ENCODE measurements at regions not wholly inside any gene's neighbourhood (a gene's known extent, or its start where the extent isn't known, plus 50 kb on each side); places are given as distances from the start of the nearest gene placed in this dataset.
"Not testable (repeated sequence)": the region's sequence is repeated elsewhere in the genome, so short reads cannot be mapped to it uniquely, and the experiment has no call there.

GRCh38 chr6:8803181-8803760 lies 367.9 kb upstream of the SLC35B3 start:
- Mint-ChIP-seq H3K27me3 (no peaks in the 10 kb centered on the region), H3K4me3 (no peak overlapping the region), H3K9me3 (peaks cover 14% of the 10 kb centered on the region), H3K27ac (no peak overlapping the region), H3K4me1 (ENCODE audit: low read depth) (no peaks in the 10 kb centered on the region), H3K36me3 (no peaks in the 10 kb centered on the region)
- ChIA-PET POLR2A (no interaction called here), CTCF (no interaction called here)
- intact Hi-C loops (cut with micrococcal nuclease): no loop called here
- no peak for DNase-seq

- H3K27me3 Mint-ChIP-seq; DNase-seq; H3K27ac Mint-ChIP-seq; H3K4me3 Mint-ChIP-seq; CTCF ChIA-PET; POLR2A ChIA-PET; H3K36me3 Mint-ChIP-seq; intact Hi-C loops (cut with micrococcal nuclease); H3K4me1 Mint-ChIP-seq (ENCODE audit: low read depth): not testable (repeated sequence)
- peaks cover 14% of the 10 kb centered on the region for H3K9me3 Mint-ChIP-seq
Observed at GRCh38 chr6:8802397-8802796, 367.1 kb upstream of the SLC35B3 start.

GRCh38 chr6:8794420-8794819 lies 359.1 kb upstream of the SLC35B3 start:
- CTCF ChIA-PET: no interaction called here
- Mint-ChIP-seq H3K27me3 (no peaks in the 10 kb centered on the region), H3K9me3 (peaks cover 25% of the 10 kb centered on the region), H3K27ac (no peak overlapping the region), H3K36me3 (no peaks in the 10 kb centered on the region), H3K4me3 (no peak overlapping the region), H3K4me1 (ENCODE audit: low read depth) (no peaks in the 10 kb centered on the region)
- DNase-seq: no peak
- POLR2A ChIA-PET: no interaction called here
- intact Hi-C loops (cut with micrococcal nuclease): no loop called here

GRCh38 chr6:8789878-8790277 lies 354.5 kb upstream of the SLC35B3 start:
- Mint-ChIP-seq H3K27me3 (no peaks in the 10 kb centered on the region), H3K36me3 (no peaks in the 10 kb centered on the region), H3K9me3 (peaks cover 37% of the 10 kb centered on the region), H3K4me3 (no peak overlapping the region), H3K27ac (no peak overlapping the region), H3K4me1 (ENCODE audit: low read depth) (no peaks in the 10 kb centered on the region)
- intact Hi-C loops (cut with micrococcal nuclease): no loop called here
- no peak for DNase-seq
- CTCF ChIA-PET: no interaction called here
- POLR2A ChIA-PET: no interaction called here

- peaks cover 28% of the 10 kb centered on the region for H3K9me3 Mint-ChIP-seq
- CTCF ChIA-PET: no interaction called here
- H3K27ac Mint-ChIP-seq: no peak overlapping the region
Observed at GRCh38 chr6:8785223-8785622, 349.9 kb upstream of the SLC35B3 start.

GRCh38 chr6:8783191-8783590 lies 347.8 kb upstream of the SLC35B3 start:
- ChIA-PET CTCF (no interaction called here), POLR2A (no interaction called here)
- Mint-ChIP-seq H3K4me3 (no peak overlapping the region), H3K9me3 (peaks cover 16% of the 10 kb centered on the region), H3K27ac (no peak overlapping the region), H3K4me1 (ENCODE audit: low read depth) (no peaks in the 10 kb centered on the region), H3K36me3 (no peaks in the 10 kb centered on the region), H3K27me3 (no peaks in the 10 kb centered on the region)
- DNase-seq: no peak
- intact Hi-C loops (cut with micrococcal nuclease): no loop called here

More at GRCh38 chr6:8785223-8785622, 349.9 kb upstream of the SLC35B3 start:
- Mint-ChIP-seq H3K27me3 (no peaks in the 10 kb centered on the region), H3K4me3 (no peak overlapping the region), H3K36me3 (no peaks in the 10 kb centered on the region), H3K4me1 (ENCODE audit: low read depth) (no peaks in the 10 kb centered on the region)
- intact Hi-C loops (cut with micrococcal nuclease): no loop called here
- POLR2A ChIA-PET: no interaction called here
- DNase-seq: no peak

GRCh38 chr6:8780653-8781052 lies 345.3 kb upstream of the SLC35B3 start:
- Mint-ChIP-seq H3K4me1 (ENCODE audit: low read depth) (no peaks in the 10 kb centered on the region), H3K4me3 (no peak overlapping the region), H3K27me3 (no peaks in the 10 kb centered on the region), H3K27ac (no peak overlapping the region), H3K36me3 (no peaks in the 10 kb centered on the region), H3K9me3 (peaks cover 16% of the 10 kb centered on the region)
- ChIA-PET CTCF (no interaction called here), POLR2A (no interaction called here)
- intact Hi-C loops (cut with micrococcal nuclease): no loop called here
- no peak for DNase-seq

GRCh38 chr6:8764733-8765132 lies 329.4 kb upstream of the SLC35B3 start:
- no peak overlapping the region for H3K4me3 Mint-ChIP-seq
- intact Hi-C loops (cut with micrococcal nuclease): no loop called here
- H3K9me3 Mint-ChIP-seq: peaks cover 17% of the 10 kb centered on the region
- no peaks in the 10 kb centered on the region for H3K4me1 Mint-ChIP-seq (ENCODE audit: low read depth)
- ChIA-PET POLR2A (no interaction called here), CTCF (no interaction called here)
- H3K36me3 Mint-ChIP-seq: no peaks in the 10 kb centered on the region
- H3K27ac Mint-ChIP-seq: no peak overlapping the region
- H3K27me3 Mint-ChIP-seq: no peaks in the 10 kb centered on the region
- no peak for DNase-seq

GRCh38 chr6:8760951-8761350 lies 325.6 kb upstream of the SLC35B3 start:
- intact Hi-C loops (cut with micrococcal nuclease): no loop called here
- Mint-ChIP-seq H3K4me1 (ENCODE audit: low read depth) (no peaks in the 10 kb centered on the region), H3K4me3 (no peak overlapping the region), H3K36me3 (no peaks in the 10 kb centered on the region), H3K27ac (no peak overlapping the region), H3K9me3 (peaks cover 22% of the 10 kb centered on the region), H3K27me3 (no peaks in the 10 kb centered on the region)
- ChIA-PET POLR2A (no interaction called here), CTCF (no interaction called here)
- no peak for DNase-seq

- no peak overlapping the region for H3K27ac Mint-ChIP-seq
- DNase-seq: no peak
- ChIA-PET CTCF (no interaction called here), POLR2A (no interaction called here)
- H3K4me3 Mint-ChIP-seq: no peak overlapping the region
- H3K36me3 Mint-ChIP-seq: no peaks in the 10 kb centered on the region
- peaks cover 19% of the 10 kb centered on the region for H3K9me3 Mint-ChIP-seq
- intact Hi-C loops (cut with micrococcal nuclease): no loop called here
- H3K27me3 Mint-ChIP-seq: no peaks in the 10 kb centered on the region
- H3K4me1 Mint-ChIP-seq (ENCODE audit: low read depth): no peaks in the 10 kb centered on the region
Observed at GRCh38 chr6:8758412-8758811, 323.1 kb upstream of the SLC35B3 start.

GRCh38 chr6:8750627-8751026 lies 315.3 kb upstream of the SLC35B3 start:
- no peaks in the 10 kb centered on the region for H3K36me3 Mint-ChIP-seq

GRCh38 chr6:8749465-8749864 lies 314.1 kb upstream of the SLC35B3 start:
- Mint-ChIP-seq H3K4me3 (no peak overlapping the region), H3K27ac (no peak overlapping the region), H3K9me3 (peaks cover 17% of the 10 kb centered on the region), H3K4me1 (ENCODE audit: low read depth) (no peaks in the 10 kb centered on the region), H3K27me3 (no peaks in the 10 kb centered on the region), H3K36me3 (no peaks in the 10 kb centered on the region)
- DNase-seq: no peak
- ChIA-PET CTCF (no interaction called here), POLR2A (no interaction called here)
- intact Hi-C loops (cut with micrococcal nuclease): no loop called here

More at GRCh38 chr6:8750627-8751026, 315.3 kb upstream of the SLC35B3 start:
- no peaks in the 10 kb centered on the region for H3K27me3 Mint-ChIP-seq
- ChIA-PET POLR2A (no interaction called here), CTCF (no interaction called here)
- intact Hi-C loops (cut with micrococcal nuclease): no loop called here
- H3K9me3 Mint-ChIP-seq: peaks cover 15% of the 10 kb centered on the region
- no peak overlapping the region for H3K4me3 Mint-ChIP-seq
- H3K27ac Mint-ChIP-seq: no peak overlapping the region
- no peaks in the 10 kb centered on the region for H3K4me1 Mint-ChIP-seq (ENCODE audit: low read depth)
- DNase-seq: no peak

GRCh38 chr6:8743170-8743745 lies 307.9 kb upstream of the SLC35B3 start:
- peaks cover 5% of the 10 kb centered on the region for H3K4me1 Mint-ChIP-seq (ENCODE audit: low read depth)

More at GRCh38 chr6:8743170-8743745, 307.9 kb upstream of the SLC35B3 start:
- intact Hi-C loops (cut with micrococcal nuclease): no loop called here
- DNase-seq: no peak
- H3K4me3 Mint-ChIP-seq: no peak overlapping the region
- POLR2A ChIA-PET: no interaction called here
- H3K27ac Mint-ChIP-seq: no peak overlapping the region
- H3K36me3 Mint-ChIP-seq: no peaks in the 10 kb centered on the region
- H3K27me3 Mint-ChIP-seq: no peaks in the 10 kb centered on the region
- CTCF ChIA-PET: no interaction called here
- H3K9me3 Mint-ChIP-seq: peaks cover 35% of the 10 kb centered on the region

All from activated CD4-positive, alpha-beta memory T cell treated with anti-CD3 and anti-CD28 coated beads for 36 hours (primary cell).